ENCODE measurements at regions not wholly inside any gene's neighbourhood (a gene's known extent, or its start where the extent isn't known, plus 50 kb on each side); places are given as distances from the start of the nearest gene placed in this dataset.

GRCh38 chr4:158958489-158959270 is 144.2 kb upstream of the RAPGEF2 start:
- no peaks in the 10 kb centered on the region for H3K36me3 ChIP-seq (replicated peaks in 1 of 2; ENCODE audit: control insufficient read depth in 1 of 2, insufficient read depth in 2 of 2, low read length in 1 of 2)
- no peak overlapping the region for H3K9ac ChIP-seq
- H3F3A ChIP-seq (replicated peaks; ENCODE audit: insufficient read depth): no peaks in the 10 kb centered on the region
- CTCF ChIA-PET: no interaction called here
- H3K4me2 ChIP-seq: no peak overlapping the region
- DNase-seq: no peak
- no peak overlapping the region for H2AFZ ChIP-seq (ENCODE audit: low read depth)
- POLR2A ChIA-PET: no interaction called here
- no peak overlapping the region for H3K27ac ChIP-seq (ENCODE audit: low read depth in 2 of 2, low read length in 1 of 2)
- H3K27me3 ChIP-seq (ENCODE audit: insufficient read depth): no peaks in the 10 kb centered on the region
- no peaks in the 10 kb centered on the region for H4K20me1 ChIP-seq (ENCODE audit: insufficient read depth)
- H3K4me3 ChIP-seq (ENCODE audit: low read depth in 2 of 2, low read length in 1 of 2): no peak overlapping the region
- H3K4me1 ChIP-seq (ENCODE audit: control insufficient read depth in 1 of 2, insufficient read depth in 2 of 2, low read depth in 1 of 2, low read length in 1 of 2): peaks cover 0 to 9% of the 10 kb centered on the region in 2 experiments; a peak in 1 of 4 replicates
- H3K79me2 ChIP-seq (ENCODE audit: insufficient read depth): no peaks in the 10 kb centered on the region
- H3K9me3 ChIP-seq: no peaks in the 10 kb centered on the region
- TF ChIP-seq RXRA (IDR thresholded peaks at IDR 0.05; ENCODE audit: borderline replicate concordance, low read depth): no peak
- TF ChIP-seq MEF2A (IDR thresholded peaks at IDR 0.05; ENCODE audit: borderline replicate concordance, low read depth): no peak
- no peak for TF ChIP-seq FOXM1 (IDR thresholded peaks at IDR 0.05; ENCODE audit: low read depth)
- TF ChIP-seq USF1 (IDR thresholded peaks at IDR 0.05; ENCODE audit: borderline replicate concordance, low read depth): no peak
- no peak for TF ChIP-seq USF2 (IDR thresholded peaks at IDR 0.05; ENCODE audit: borderline replicate concordance, low read depth, low read length)
- no peak for TF ChIP-seq GABPA (IDR thresholded peaks at IDR 0.05; ENCODE audit: low read depth)
- no peak for TF ChIP-seq SIN3A (IDR thresholded peaks at IDR 0.05; ENCODE audit: borderline replicate concordance, low read depth, low read length)
- no peak for TF ChIP-seq ZBTB33 (IDR thresholded peaks at IDR 0.05; ENCODE audit: borderline replicate concordance, low read depth)
- no peaks in the 10 kb centered on the region for H3K9me2 ChIP-seq

- Histone ChIP-seq H2AFZ (ENCODE audit: low read depth) (no peak overlapping the region), H3F3A (replicated peaks; ENCODE audit: insufficient read depth) (no peaks in the 10 kb centered on the region), H3K27ac (ENCODE audit: low read depth in 2 of 2, low read length in 1 of 2) (no peak overlapping the region), H3K4me2 (no peak overlapping the region), H3K27me3 (ENCODE audit: insufficient read depth) (no peaks in the 10 kb centered on the region), H3K4me1 (ENCODE audit: control insufficient read depth in 1 of 2, insufficient read depth in 2 of 2, low read depth in 1 of 2, low read length in 1 of 2) (peaks cover 0 to 18% of the 10 kb centered on the region in 2 experiments; a peak in 1 of 4 replicates), H4K20me1 (ENCODE audit: insufficient read depth) (no peaks in the 10 kb centered on the region), H3K9ac (no peak overlapping the region), H3K9me2 (no peaks in the 10 kb centered on the region), H3K9me3 (no peaks in the 10 kb centered on the region), H3K79me2 (ENCODE audit: insufficient read depth) (no peaks in the 10 kb centered on the region), H3K4me3 (ENCODE audit: low read depth in 2 of 2, low read length in 1 of 2) (no peak overlapping the region), H3K36me3 (replicated peaks in 1 of 2; ENCODE audit: control insufficient read depth in 1 of 2, insufficient read depth in 2 of 2, low read length in 1 of 2) (no peaks in the 10 kb centered on the region)
- 62% methylated on average over 2 of the region's 2 CpGs for WGBS (ENCODE audit: low lambda C conversion rate)
- no peak for DNase-seq
- ChIA-PET CTCF (no interaction called here), POLR2A (no interaction called here)
- no peak for TF ChIP-seq FOXM1 (IDR thresholded peaks at IDR 0.05; ENCODE audit: low read depth)
- no peak for TF ChIP-seq TCF12 (IDR thresholded peaks at IDR 0.05)
- TF ChIP-seq JUND (IDR thresholded peaks at IDR 0.05): no peak
- TF ChIP-seq FOXJ3 (CRISPR knock-in tag; IDR thresholded peaks at IDR 0.05): no peak
- no peak for TF ChIP-seq USF2 (IDR thresholded peaks at IDR 0.05; ENCODE audit: borderline replicate concordance, low read depth, low read length)
- TF ChIP-seq ELF1 (IDR thresholded peaks at IDR 0.05): no peak
- no peak for TF ChIP-seq EP300 (IDR thresholded peaks at IDR 0.05; ENCODE audit: borderline replicate concordance in 1 of 2, low read depth in 1 of 2, low read length in 1 of 2)
- no peak for TF ChIP-seq RCOR1 (IDR thresholded peaks at IDR 0.05; ENCODE audit: low read length)
- no peak for TF ChIP-seq ZBTB33 (IDR thresholded peaks at IDR 0.05; ENCODE audit: borderline replicate concordance, low read depth)
- no peak for TF ChIP-seq CHD2 (IDR thresholded peaks at IDR 0.05; ENCODE audit: low read length, partially characterized antibody)
- no peak for TF ChIP-seq MEF2A (IDR thresholded peaks at IDR 0.05; ENCODE audit: borderline replicate concordance, low read depth)
- no peak for TF ChIP-seq NRF1 (IDR thresholded peaks at IDR 0.05; ENCODE audit: low read depth, low read length)
Observed at GRCh38 chr4:158962393-158962792, 140.5 kb upstream of the RAPGEF2 start.

All from SK-N-SH (cell line).